K562 (cell line): ENCODE measurements at regions not wholly inside any gene's neighbourhood (a gene's known extent, or its start where the extent isn't known, plus 50 kb on each side); places are given as distances from the start of the nearest gene placed in this dataset.

Experiments
- ATAC-seq: fragments of 200-7000 bp; cut with Tn5 transposase; 3 replicates; pipeline ENCODE4 v1.9.1; 2020; ENCODE audit warnings: moderate library complexity
- BruUV-seq: library from RNA; stranded (reverse); fragments of 400-500 nt; replicated peaks from 2 replicates; lab custom pipeline; 2021; lab: Mats Ljungman, UMichigan
- CTCF ChIA-PET: fragments of 300-600 bp; formaldehyde crosslinking; extraction: SDS; loops from one replicate; lab custom pipeline; 2021; ENCODE audit warnings: low intra/inter-chr PET ratio; lab: Yijun Ruan, JAX
- POLR2A ChIA-PET: fragments of 300-600, 350-650 bp; sonication (Branson Sonifier 250); formaldehyde crosslinking; extraction: SDS; loops from one replicate; lab custom pipeline; 2021; ENCODE audit warnings: antibody characterized with exemption, inconsistent platforms; lab: Yijun Ruan, JAX
- DNase-seq, 4 experiments: peaks; one replicate each; pipeline versions ENCODE4 v3.0.0 to v3.0.0-alpha.2; 2011 to 2018; ENCODE audit warnings: low spot score in 3 of 4, mixed read lengths in 3 of 4; ENCODE audit errors: extremely low read depth in 1 of 4
- FAIRE-seq: peaks from 2 replicates; lab custom pipeline; 2011; peaks lifted over from hg19 to GRCh38; lab: Jason Lieb, UNC
- H2AFZ ChIP-seq: 2 replicates; pipeline ENCODE4 v1.6.0; 2011; ENCODE audit warnings: low read depth, low read length, control low read depth, inconsistent platforms
- H3K27ac ChIP-seq: fragments of 200-600 bp; 3 replicates; pipeline ENCODE4 v1.8.0; 2011; ENCODE audit warnings: low read depth, mild to moderate bottlenecking, control low read depth, inconsistent platforms, low read length, moderate library complexity, mixed read lengths; ENCODE audit errors: extremely low read depth
- H3K27me3 ChIP-seq, 2 experiments: fragments of 300-600 bp in 1 of 2; 2 replicates in 1 of 2; 3 replicates in 1 of 2; pipeline versions ENCODE4 v1.6.0 to v1.8.0; 2011; ENCODE audit warnings: inconsistent platforms in 2 of 2, low read length in 2 of 2, mild to moderate bottlenecking in 1 of 2, mixed read lengths in 1 of 2, moderate library complexity in 1 of 2; ENCODE audit not compliant: control insufficient read depth in 2 of 2, insufficient read depth in 2 of 2
- H3K36me3 ChIP-seq: fragments of 300-600 bp; 3 replicates; pipeline ENCODE4 v1.8.0; 2011; ENCODE audit warnings: mild to moderate bottlenecking, low read length, inconsistent platforms; ENCODE audit not compliant: control insufficient read depth, insufficient read depth
- H3K4me1 ChIP-seq, 2 experiments: fragments of 200-600 bp in 1 of 2; replicated peaks in 1 of 2; 2 replicates in 1 of 2; 3 replicates in 1 of 2; pipeline versions ENCODE4 v1.5.1 to v1.8.0; 2011; ENCODE audit warnings: inconsistent platforms in 2 of 2, low read length in 2 of 2, mild to moderate bottlenecking in 1 of 2, mixed read lengths in 1 of 2, moderate library complexity in 1 of 2; ENCODE audit not compliant: control insufficient read depth in 2 of 2, insufficient read depth in 2 of 2
- H3K4me2 ChIP-seq: 2 replicates; pipeline ENCODE4 v1.6.1; 2011; ENCODE audit warnings: low read length, control low read depth, inconsistent platforms, mixed read lengths; ENCODE audit not compliant: insufficient read depth
- H3K4me3 ChIP-seq: fragments of 200-600 bp; sonication (generic), shearing (Covaris generic); 2 replicates; pipeline ENCODE4 v1.5.1; 2016; ENCODE audit warnings: control low read depth, inconsistent platforms
- H3K79me2 ChIP-seq: fragments of 200-600 bp; 3 replicates; pipeline ENCODE4 v1.8.0; 2011; ENCODE audit warnings: low read length, inconsistent platforms; ENCODE audit not compliant: control insufficient read depth, insufficient read depth
- H3K9ac ChIP-seq, 2 experiments: 2 replicates each; pipeline versions ENCODE4 v1.6.0 to v1.6.1; 2011; ENCODE audit warnings: low read depth in 2 of 2, low read length in 2 of 2, control low read depth in 1 of 2, inconsistent platforms in 1 of 2, mild to moderate bottlenecking in 1 of 2, mixed read lengths in 1 of 2; ENCODE audit not compliant: insufficient read depth in 1 of 2
- H3K9me1 ChIP-seq: one replicate; pipeline ENCODE4 v1.6.0; 2011; ENCODE audit warnings: inconsistent platforms, mild to moderate bottlenecking, low read length, moderate library complexity; ENCODE audit not compliant: control insufficient read depth, insufficient read depth
- H3K9me3 ChIP-seq: replicated peaks from 2 replicates; pipeline ENCODE4 v1.5.1; 2011; ENCODE audit warnings: low read depth, low read length, inconsistent platforms; ENCODE audit not compliant: control insufficient read depth, insufficient read depth
- H4K20me1 ChIP-seq: replicated peaks from 2 replicates; pipeline ENCODE4 v1.6.1; 2011; ENCODE audit warnings: low read length, inconsistent platforms, mixed read lengths; ENCODE audit not compliant: control insufficient read depth, insufficient read depth
- CBX2 ChIP-seq: fragments of 200-600 bp; sonication (generic); IDR thresholded peaks from one replicate; pipeline ENCODE4 v1.6.1; 2012; ENCODE audit warnings: mild to moderate bottlenecking, low read length, inconsistent platforms; ENCODE audit not compliant: insufficient read depth, poor library complexity, severe bottlenecking
- PHB2 ChIP-seq: fragments of 450-650 bp; IDR thresholded peaks from 2 replicates; pipeline ENCODE4 v1.6.1; 2017; ENCODE audit warnings: low read depth
- SMARCB1 ChIP-seq: IDR thresholded peaks from 2 replicates; pipeline ENCODE4 v1.6.1; 2011; ENCODE audit warnings: improper control_type of control experiment, low read depth; ENCODE audit not compliant: insufficient read length
- ZFPM2 ChIP-seq: fragments of 250-450 bp; sonication (Bioruptor Pico); IDR thresholded peaks from 2 replicates; pipeline ENCODE4 v1.5.1; 2022; ENCODE audit warnings: mild to moderate bottlenecking
- ZNF212 ChIP-seq: fragments of 450-650 bp; formaldehyde crosslinking; IDR thresholded peaks from 2 replicates; pipeline ENCODE4 v1.4.0; 2020; ENCODE audit warnings: mild to moderate bottlenecking
- ZNF407 ChIP-seq: fragments of 450-650 bp; IDR thresholded peaks from 2 replicates; pipeline ENCODE4 v1.6.1; 2016; ENCODE audit warnings: low read depth
- WGBS: fragments of 100-300 bp; shearing (Covaris generic); methylation state at CpG from one replicate; pipeline ENCODE4 v1.1.6; 2016; ENCODE audit warnings: low coverage, mixed read lengths; ENCODE audit not compliant: insufficient coverage; ENCODE audit errors: missing lambda C conversion rate; 5-methylcytosine and 5-hydroxymethylcytosine counted together
- in situ Hi-C: fragments of 300-500 bp; cut with MboI; formaldehyde crosslinking; loops from 4 replicates; pipeline ENCODE4 v1.15.0; 2018; ENCODE audit warnings: inconsistent platforms, mixed read lengths
- intact Hi-C: fragments of 100-400 bp; cut with micrococcal nuclease; formaldehyde crosslinking; loops from 2 replicates; pipeline ENCODE4 v1.14.2; 2022

- ATAC-seq = no peak
- Histone ChIP-seq H3K27me3 (no peaks in the 10 kb centered on the region), H3K9ac (no peak overlapping the region), H3K9me1 (no peaks in the 10 kb centered on the region)
- CTCF ChIA-PET = no interaction called here
- TF ChIP-seq ZNF212 (no peak), PHB2 (no peak), ZNF407 (no peak), CBX2 (no peak), SMARCB1 (no peak), ZFPM2 (CRISPR knock-in tag) (no peak)
- TF ChIP-seq, all 486 proteins: peak for 0
- BruUV-seq = no TSS peak
- H3K4me3 ChIP-seq = no peak overlapping the region
- intact Hi-C loops = no loop called here
- DNase-seq = no peak
- no peaks in the 10 kb centered on the region for H3K79me2 ChIP-seq
- no peak overlapping the region for H2AFZ ChIP-seq
- POLR2A ChIA-PET = no interaction called here
- H3K9me3 ChIP-seq = no peaks in the 10 kb centered on the region
- H3K4me2 ChIP-seq = no peak overlapping the region
- H3K36me3 ChIP-seq = no peaks in the 10 kb centered on the region
- in situ Hi-C loops = no loop called here
- no peaks in the 10 kb centered on the region for H4K20me1 ChIP-seq
- FAIRE-seq = no peak
- WGBS = 0% methylated on average over 2 of the region's 2 CpGs
- H3K4me1 ChIP-seq = no peaks in the 10 kb centered on the region
- H3K27ac ChIP-seq = no peak overlapping the region
These were observed 534.6 kb downstream of the TNS1 start for GRCh38 chr2:217468042-217468830.
